ENCODE measurements at regions not wholly inside any gene's neighbourhood (a gene's known extent, or its start where the extent isn't known, plus 50 kb on each side); places are given as distances from the start of the nearest gene placed in this dataset.
"Not testable (repeated sequence)": the region's sequence is repeated elsewhere in the genome, so short reads cannot be mapped to it uniquely, and the experiment has no call there.

- DNase-seq (ENCODE audit: low read depth): no peak
These were observed 1757.6 kb downstream of the ARAP2 start for GRCh38 chr4:34486461-34487363.

GRCh38 chr4:34492414-34492813 lies 1751.9 kb downstream of the ARAP2 start:
- no peak for DNase-seq (ENCODE audit: low read depth)

GRCh38 chr4:34502086-34502485 lies 1742.2 kb downstream of the ARAP2 start:
- no peak for DNase-seq (ENCODE audit: low read depth)

- DNase-seq (ENCODE audit: low read depth): not testable (repeated sequence)
These were observed 1739.6 kb downstream of the ARAP2 start for GRCh38 chr4:34504731-34505130.

GRCh38 chr4:34506511-34507092 lies 1737.7 kb downstream of the ARAP2 start:
- DNase-seq (ENCODE audit: low read depth): not testable (repeated sequence)

- no peak for DNase-seq (ENCODE audit: low read depth)
These were observed 1731.7 kb downstream of the ARAP2 start for GRCh38 chr4:34512616-34513015.

GRCh38 chr4:34516524-34516923 lies 1727.8 kb downstream of the ARAP2 start:
- DNase-seq (ENCODE audit: low read depth): no peak

GRCh38 chr4:34534916-34535315 lies 1709.4 kb downstream of the ARAP2 start:
- no peak for DNase-seq (ENCODE audit: low read depth)

- no peak for DNase-seq (ENCODE audit: low read depth)
These were observed 1678.2 kb downstream of the ARAP2 start for GRCh38 chr4:34566091-34566490.

- no peak for DNase-seq (ENCODE audit: low read depth)
These were observed 1672.3 kb downstream of the ARAP2 start for GRCh38 chr4:34572026-34572425.

- no peak for DNase-seq (ENCODE audit: low read depth)
These were observed 1629.0 kb downstream of the ARAP2 start for GRCh38 chr4:34615315-34615714.

- DNase-seq (ENCODE audit: low read depth): no peak
These were observed 1624.7 kb downstream of the ARAP2 start for GRCh38 chr4:34619531-34620162.

- DNase-seq (ENCODE audit: low read depth): no peak
These were observed 1615.8 kb downstream of the ARAP2 start for GRCh38 chr4:34628471-34628870.

- DNase-seq (ENCODE audit: low read depth): no peak
These were observed 1614.9 kb downstream of the ARAP2 start for GRCh38 chr4:34629451-34629850.

- DNase-seq (ENCODE audit: low read depth): no peak
These were observed 1611.1 kb downstream of the ARAP2 start for GRCh38 chr4:34633241-34633640.

GRCh38 chr4:34636623-34637022 lies 1607.7 kb downstream of the ARAP2 start:
- no peak for DNase-seq (ENCODE audit: low read depth)

GRCh38 chr4:34643476-34643875 lies 1600.8 kb downstream of the ARAP2 start:
- DNase-seq (ENCODE audit: low read depth): no peak

GRCh38 chr4:34644579-34645115 lies 1599.7 kb downstream of the ARAP2 start:
- no peak for DNase-seq (ENCODE audit: low read depth)

GRCh38 chr4:34649716-34650115 lies 1594.6 kb downstream of the ARAP2 start:
- no peak for DNase-seq (ENCODE audit: low read depth)

- DNase-seq (ENCODE audit: low read depth): no peak
These were observed 1580.3 kb downstream of the ARAP2 start for GRCh38 chr4:34664051-34664450.

- DNase-seq (ENCODE audit: low read depth): no peak
These were observed 1567.9 kb downstream of the ARAP2 start for GRCh38 chr4:34676400-34676799.

GRCh38 chr4:34678431-34678830 lies 1565.9 kb downstream of the ARAP2 start:
- no peak for DNase-seq (ENCODE audit: low read depth)
